GM21526 (cell line): ENCODE measurements at regions not wholly inside any gene's neighbourhood (a gene's known extent, or its start where the extent isn't known, plus 50 kb on each side); places are given as distances from the start of the nearest gene placed in this dataset.
A peak's percentile ranks its signal among the peaks of the same experiment; 100 is the strongest.
"Not testable (repeated sequence)": the region's sequence is repeated elsewhere in the genome, so short reads cannot be mapped to it uniquely, and the experiment has no call there.

Source experiments
- ATAC-seq: cut with Tn5 transposase; IDR thresholded peaks from one replicate; pipeline ENCODE4 v1.9.1; 2021; ENCODE audit warnings: moderate library complexity; ENCODE audit not compliant: unreplicated experiment, low FRiP score

DNA sequence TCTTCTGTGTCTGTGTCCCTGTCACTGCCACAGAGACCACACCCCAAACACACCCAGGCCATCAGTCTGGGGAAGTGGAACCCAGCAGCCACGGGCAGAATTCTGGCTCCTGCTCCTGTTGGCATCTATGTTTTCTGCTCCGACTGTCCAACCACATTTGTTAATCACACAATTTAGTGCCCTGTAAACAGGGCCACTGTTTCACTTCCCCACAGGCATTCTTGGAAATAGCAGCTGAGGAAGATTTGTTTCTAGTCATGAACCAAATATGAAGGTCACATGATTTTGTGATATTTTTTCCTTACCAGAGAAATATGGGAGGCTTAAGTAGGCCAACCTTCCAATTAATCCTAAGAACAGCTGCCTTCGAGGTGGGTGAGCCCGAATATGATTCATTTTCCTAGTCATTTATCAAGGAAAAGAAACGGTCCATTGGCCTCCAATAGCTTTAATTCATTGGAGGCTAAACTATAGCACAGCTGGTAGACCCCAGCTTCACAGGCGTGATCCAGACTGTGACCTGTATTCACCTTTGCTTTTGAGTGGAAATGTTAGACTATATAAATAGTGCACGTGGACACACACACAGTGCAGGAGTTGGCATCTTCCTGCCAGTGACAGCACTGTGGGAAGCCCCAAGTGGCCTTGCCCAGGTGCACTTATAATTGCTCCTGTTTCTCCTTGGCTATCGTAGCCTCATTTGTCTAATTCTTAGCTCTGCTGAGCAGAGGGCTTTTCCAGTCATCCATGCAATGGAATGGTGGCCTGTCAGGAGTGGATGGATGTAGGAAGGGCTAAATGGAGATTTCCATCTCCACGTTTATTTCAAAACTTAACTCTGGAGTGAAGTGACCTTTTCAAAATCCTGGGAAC lies 267.9 kb downstream of the LPIN1 start:
- ATAC-seq: no peak

DNA sequence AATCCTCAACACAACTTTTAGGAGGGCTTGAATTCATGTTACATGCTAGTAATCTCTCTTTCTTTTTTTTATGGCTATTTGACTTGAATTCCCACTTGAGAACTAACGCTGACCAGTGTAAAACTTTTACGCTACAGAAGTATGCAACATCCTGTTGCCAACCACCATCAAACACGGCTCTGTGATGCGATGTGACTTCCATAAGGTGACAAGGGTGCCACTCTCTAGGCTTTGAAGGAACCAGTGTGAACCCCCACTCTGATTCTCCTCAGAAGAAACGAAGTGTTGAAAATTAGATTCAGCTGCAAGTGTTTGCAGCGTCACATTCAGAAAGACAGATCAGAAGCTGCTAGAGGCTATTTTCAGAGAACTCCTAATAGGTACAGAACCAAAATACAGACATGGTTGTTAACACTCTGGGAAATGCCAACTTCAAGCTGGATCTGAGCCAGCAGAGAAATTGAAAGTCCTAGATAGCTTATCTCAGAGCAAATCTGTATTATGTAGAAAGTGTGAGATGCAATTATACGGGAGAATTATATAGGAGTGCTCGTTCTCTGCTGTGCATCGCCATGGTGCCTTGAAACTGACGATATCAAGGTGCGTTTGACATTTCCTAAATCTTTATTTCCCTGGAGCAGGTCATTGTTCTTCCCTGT lies 271.2 kb downstream of the LPIN1 start:
- ATAC-seq: no peak

DNA sequence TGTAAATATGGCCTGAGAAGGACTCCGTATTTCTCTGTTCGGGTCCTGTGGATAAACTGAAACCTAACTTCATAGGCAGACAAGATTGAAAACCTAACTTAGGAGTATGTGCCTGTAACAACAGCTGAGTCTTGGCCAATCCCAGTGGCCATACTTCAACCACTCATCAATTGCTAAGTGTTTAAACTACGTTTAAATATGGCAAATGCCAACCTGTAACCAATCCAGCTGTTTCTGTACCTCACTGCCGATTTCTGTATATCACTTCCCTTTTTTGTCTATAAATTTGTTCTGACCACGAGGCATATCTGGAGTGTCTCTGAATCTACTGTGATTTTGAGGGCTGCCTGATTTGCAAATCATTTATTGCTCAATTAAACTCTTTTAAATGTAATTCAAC lies 272.3 kb downstream of the LPIN1 start:
- not testable (repeated sequence) for ATAC-seq

DNA sequence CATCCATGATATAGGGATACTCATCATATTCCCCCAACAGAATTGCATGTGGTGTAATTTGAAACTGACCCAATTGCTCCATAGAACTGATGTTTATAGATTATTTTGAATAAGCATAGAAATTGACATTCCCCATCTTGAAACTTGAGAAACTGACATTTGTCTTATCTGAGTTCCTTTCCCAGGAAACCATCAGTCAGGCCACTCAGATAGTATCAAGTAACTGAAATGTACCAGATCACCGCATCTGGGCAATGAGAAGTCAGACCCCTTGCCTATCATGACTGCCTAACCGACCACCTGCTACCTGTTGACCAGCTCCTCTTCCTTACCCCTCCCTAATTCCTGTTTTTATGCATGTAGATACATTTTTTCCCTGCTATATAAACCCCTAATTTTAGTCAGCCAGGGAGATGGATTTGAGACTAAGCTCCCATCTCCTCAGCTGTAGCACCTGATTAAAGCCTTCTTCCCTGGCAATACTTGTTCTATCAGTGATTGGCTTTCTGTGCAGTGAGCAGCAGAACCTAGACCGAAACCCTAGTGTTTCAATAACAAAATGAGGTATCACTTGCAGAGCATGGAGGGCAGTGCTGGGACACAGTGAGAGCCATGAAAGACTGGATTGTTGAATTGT lies 274.5 kb downstream of the LPIN1 start:
- no peak for ATAC-seq

DNA sequence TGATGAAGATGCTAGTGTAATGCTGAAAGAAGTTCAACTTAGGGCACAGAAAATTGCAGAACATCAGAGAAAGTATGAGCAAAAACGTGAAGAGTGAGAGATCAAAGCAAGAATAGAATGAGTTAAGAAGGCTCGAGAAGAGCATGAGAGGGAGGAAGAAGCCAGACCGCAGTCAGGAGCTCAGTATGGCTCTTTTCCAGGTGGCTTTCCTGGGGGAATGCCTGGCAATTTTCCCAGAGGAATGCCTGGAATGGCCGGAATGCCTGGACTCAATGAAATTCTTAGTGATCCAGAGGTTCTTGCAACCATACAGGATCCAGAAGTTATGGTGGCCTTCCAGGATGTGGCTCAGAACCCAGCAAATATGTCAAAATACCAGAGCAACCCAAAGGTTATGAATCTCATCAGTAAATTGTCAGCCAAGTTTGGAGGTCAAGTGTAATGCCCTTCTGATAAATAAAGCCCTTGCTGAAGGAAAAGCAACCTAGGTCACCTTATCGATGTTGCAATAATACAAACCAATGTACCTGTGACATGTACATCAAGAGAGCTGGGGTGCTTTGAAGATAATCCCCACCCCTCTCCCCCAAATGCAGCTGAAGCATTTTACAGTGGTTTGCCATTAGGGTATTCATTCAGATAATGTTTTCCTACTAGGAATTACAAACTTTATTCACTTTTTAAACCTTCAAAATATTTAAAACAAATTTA lies 277.9 kb downstream of the LPIN1 start:
- not testable (repeated sequence) for ATAC-seq

DNA sequence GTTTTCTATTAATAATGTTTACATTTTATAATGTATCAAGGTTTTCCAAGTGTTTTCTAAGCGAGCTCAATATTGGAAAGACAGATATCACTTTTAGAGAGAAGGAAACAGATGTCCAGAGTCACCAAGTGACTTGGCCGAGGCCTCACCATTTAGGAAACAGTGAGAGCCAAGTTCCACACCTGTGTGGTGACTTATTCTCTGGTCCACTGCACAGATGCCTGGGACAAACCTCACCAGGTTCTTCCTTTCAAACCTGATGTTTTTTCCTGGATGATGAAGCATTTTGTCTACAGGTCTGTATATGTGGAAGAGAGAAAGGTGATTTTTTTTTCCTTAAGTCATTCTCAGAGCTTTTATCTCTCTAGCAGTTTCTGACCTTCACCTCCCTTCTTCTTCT lies 280.7 kb downstream of the LPIN1 start:
- ATAC-seq: no peak

DNA sequence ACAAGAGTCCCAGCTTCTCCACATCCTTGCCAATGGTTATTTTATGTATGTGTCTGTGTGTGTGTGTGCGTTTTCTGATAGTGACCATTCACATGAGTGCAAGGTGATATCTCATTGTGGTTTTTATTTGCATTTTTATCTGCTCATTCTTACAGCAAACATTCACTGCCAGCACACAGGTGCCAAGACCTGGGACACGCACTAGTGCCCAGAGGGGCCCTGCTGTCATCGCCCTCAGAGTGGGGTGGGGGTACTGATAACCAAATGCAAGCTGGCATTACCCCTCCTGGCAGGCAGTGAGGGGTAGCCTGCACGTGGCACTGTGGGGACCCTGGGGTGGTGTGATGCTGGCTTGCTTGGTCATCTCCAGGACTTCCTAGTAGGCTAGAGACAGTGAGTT lies 285.4 kb downstream of the LPIN1 start:
- no peak for ATAC-seq

DNA sequence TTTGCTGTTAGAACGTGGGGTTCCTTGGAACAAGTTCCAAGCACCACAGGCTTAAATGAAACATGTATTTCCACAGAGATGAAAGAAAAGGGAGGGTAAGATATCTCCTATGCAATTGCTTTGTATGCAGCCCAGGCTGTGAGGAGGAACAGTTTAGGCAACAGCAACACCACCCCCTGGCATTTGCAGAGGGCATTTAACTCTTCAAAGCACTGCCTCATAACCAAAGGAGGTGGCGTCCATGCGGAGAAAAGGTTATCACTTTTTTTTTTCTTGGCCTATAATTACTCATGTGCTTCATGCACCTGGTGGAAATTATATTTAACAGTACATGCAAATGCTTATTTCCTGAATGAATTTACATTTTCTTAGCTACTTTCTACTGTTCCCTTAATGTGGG lies 286.0 kb downstream of the LPIN1 start:
- ATAC-seq: peak; percentile 75

DNA sequence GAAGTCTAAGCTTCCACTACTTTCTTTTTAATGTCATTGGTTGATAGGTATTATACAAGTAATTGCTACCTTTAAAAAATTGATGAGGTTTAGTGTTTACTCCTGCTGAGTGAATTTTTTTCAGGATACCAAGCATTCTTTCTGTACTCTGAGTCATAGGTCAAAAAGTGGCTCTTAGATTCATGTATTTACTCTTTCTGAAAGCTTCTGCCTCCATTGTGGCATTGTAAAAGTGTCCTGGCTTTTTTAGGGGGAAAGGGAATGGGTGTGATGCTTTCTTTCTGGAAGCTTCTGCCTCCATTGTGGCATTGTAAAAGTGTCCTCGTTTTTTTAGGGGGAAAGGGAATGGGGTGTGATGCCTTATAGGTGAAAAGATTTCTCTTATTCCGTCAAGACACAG lies 286.5 kb downstream of the LPIN1 start:
- ATAC-seq: no peak

DNA sequence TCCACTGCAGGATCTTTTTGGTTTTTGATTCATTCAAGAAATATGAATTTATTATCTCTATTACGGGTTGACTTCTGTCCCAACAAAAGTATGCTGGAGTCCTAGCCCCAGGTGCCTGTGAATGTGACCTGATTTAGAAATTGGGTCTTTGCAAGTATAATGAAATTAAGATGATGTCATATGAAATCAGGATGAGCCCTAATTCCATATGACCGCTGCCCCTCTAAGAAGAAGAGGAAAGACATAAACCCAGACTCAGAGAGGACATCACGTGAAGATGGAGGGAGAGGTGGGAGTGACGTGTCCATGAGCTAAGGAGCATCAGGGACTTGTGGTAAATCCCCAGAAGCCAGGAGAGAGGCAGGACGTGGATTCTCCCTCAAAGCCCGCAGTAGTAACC lies 287.1 kb downstream of the LPIN1 start:
- no peak for ATAC-seq

DNA sequence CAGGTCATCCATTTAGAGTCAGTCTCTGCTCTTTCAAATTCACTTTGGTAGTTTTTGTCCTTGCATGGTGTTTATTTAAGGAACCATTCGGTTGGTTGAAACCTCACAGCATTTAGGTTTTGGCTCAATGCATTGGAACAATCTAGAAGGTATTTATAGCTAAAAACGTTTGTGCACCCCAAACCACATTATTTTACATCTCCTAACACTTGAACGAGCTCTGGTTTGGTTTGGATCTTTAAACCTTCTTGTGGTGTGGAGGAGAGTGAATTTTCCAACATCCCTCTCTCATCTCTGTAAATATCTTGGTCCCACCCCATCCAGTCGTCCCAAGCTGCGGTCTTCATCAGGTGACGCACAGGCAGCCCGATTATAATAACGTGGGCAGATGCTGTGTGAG lies 287.9 kb downstream of the LPIN1 start:
- ATAC-seq: no peak

DNA sequence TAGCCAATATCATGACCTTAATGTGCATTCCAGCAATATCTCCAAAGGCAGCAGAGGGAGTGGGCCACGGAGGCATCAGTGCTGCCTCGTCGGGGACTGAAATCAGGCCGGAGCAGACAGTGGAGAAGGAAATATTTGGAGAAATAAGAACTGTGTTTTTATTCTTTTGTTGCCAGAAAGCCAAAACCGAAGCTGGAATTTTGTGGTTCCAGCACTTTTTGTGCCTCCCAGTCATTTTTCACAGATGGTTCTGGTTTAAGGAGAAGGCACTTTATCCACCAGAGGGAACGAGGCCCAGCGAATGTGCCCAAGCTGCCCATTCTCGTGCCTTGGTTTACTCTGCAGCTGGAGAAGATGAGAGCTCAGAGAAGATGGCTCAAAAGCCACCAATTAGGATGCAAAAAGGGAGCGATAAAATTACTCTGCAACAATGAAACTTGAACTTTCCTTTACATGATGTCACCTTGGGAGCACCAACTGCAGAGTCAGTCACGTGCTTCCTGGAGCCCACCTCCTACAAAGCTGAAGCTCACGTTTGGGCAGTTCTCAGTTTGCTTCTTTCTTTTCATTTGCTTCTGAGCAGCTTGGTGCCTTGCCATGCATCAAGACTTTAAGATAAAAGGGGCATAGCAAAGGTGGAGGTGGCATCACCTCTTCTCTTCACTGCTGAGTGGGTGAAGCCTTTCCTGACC lies 288.7 kb downstream of the LPIN1 start:
- no peak for ATAC-seq

DNA sequence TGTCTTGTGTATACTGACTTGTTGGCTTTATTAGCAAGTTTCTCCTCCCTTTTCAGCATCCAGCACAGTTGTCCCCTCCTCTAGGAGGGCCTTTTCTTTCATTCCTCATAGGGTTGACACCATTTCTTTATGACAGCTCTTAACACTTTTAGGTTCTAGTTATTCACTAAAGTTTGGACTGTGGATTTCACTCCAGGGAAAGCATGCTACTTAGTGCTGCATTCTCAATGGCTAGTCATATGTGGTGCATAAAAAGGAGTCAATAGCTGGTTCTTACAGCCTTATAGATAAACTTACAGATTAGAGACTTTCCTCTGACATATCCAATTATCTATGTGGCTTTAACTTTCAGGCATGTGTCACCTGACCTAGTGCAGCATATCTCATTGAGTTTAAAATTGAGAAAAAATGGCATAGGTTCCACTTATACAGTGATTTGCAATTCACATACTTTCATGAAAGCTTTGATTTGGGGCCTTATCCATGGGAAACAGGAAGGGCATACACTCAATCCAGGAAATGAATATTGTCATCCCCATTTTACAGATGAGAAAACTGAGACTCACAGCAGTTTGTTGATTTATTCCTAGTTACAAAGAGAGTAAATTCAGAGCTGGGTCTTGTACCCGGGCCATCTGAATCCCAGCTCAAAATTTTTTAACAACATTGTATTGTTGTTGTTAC lies 289.7 kb downstream of the LPIN1 start:
- ATAC-seq: no peak

DNA sequence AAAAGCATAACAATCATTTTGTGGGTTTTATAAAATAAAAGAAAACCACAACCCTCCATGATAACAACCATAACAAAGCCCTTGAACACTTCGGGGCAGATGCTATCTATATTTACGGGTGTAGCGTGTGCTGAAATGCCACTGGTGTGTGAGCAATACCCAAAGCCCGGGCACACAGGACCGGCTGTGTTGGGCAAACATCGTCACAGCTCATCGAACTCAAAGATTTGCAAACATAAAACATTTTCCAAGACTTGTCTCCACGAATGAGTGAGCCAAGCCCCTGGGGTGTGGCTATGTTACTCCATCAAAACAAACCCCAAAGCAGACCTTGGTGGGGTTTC lies 290.2 kb downstream of the LPIN1 start:
- ATAC-seq: no peak

DNA sequence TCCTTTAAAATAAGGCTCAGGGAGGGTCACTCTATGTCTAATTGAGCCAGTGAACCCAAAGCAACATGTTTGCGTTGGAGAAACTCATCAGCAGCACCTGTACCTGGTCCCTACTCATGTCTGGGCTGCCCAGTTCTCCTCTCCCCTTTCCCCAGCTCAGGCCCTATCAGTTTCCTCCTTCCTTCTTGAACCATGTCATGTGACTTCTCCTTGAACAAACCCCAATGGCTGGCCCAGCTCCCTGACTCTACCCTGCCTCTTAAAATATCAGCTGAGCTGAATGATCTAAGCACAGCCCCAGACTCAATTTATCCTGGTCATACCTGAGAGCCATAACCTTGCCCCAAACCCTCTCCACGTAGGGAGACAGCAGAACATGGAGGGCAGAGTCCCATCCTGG lies 290.9 kb downstream of the LPIN1 start:
- ATAC-seq: no peak

DNA sequence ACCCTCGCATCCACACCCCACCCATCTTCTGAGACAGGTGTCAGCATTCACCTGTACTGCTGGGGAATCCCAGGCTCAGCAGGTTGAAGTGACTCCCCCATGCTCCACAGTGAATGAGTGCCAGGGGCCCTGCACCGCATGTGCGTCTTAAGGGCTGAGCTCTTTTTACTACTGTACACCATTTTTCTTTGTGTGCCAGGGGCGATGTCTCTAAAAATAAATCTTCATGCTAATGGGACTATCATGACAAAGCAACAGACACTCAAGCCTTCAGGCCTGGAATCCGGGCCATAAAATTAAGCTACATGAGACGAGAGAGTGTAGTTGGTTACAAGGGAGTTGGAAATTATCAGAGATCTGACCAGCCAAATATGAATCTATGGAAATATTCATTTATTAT lies 294.8 kb downstream of the LPIN1 start:
- ATAC-seq: no peak

DNA sequence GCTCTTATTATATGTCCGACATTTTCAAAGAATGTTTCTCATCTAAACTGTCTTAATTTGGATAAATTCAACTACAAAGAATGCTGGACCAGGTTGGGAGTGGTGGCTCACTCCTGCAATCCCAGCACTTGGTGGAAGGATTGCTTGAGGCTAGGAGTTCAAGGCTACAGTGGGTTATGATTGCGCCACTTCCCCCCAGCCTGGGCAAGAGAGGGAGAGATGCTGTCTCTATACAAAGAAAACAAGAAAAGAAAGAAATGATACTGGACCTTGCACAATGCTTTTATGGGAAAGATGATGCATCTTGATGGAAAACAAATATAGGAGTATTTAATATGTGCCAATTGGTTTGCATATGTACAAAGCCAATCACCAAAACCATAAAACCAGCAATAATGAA lies 296.7 kb downstream of the LPIN1 start:
- ATAC-seq: no peak

DNA sequence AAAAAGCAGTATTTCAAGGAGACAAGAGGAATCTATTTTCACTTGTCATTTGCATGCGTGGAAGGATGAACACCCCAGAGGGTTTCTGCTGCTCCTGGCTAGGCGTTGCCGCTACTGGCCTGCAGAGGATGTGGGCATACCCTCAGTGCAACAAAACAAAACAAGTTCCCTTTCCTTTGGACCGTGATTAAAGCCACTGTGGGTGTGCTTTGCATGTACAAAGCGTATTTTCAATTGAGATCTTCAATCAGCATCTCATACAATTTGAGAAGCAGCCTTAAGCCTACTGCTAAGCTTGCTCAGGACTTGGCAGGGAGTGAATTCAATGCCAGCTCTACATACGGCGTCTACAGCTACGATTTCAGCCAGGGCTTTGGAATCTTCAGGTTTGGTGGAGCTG lies 298.4 kb downstream of the LPIN1 start:
- ATAC-seq: peak; percentile 56

DNA sequence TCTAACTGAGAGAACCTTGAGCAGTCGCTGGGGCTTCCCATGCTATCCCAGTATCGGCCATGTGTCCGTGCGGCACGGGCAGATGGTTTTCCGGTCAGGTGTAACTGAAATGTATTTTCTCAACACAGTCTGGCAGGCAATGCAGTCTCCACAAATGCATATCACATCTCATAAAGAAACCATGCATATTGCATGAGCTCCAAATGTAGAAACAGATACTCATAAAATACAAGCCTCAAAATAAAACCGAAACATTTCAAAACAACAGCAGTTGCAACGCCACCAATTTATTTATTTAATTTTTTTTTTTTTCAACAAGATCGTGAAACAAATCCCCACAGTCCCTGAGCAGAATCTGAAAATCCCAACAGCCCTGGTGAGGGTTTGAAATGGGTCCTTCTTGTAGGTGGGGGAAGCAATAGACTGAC lies 299.4 kb downstream of the LPIN1 start:
- ATAC-seq: peak; percentile 60

DNA sequence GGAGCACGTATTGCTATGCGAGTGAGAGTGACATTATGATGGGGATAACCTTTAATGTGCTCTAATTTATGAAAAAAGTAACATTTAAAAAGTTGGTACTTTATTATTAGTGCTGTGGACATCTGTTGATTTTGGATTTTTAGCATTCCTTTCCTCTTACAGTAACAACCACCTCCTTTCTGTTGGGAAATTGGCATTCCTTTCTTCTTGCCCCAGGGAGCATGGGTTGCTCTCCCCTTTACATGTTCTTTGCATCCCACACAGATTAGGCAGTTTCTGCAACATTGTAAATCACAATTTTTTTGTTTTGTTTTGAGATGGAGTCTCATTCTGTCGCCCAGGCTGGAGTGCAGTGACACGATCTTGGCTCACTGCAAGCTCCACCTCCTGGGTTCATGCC lies 300.2 kb downstream of the LPIN1 start:
- ATAC-seq: no peak
